Caco-2 (cell line): ENCODE measurements at regions not wholly inside any gene's neighbourhood (a gene's known extent, or its start where the extent isn't known, plus 50 kb on each side); places are given as distances from the start of the nearest gene placed in this dataset.

Source experiments
- BruUV-seq: library from RNA; stranded (reverse); fragments of 400-500 nt; replicated peaks from 2 replicates; lab custom pipeline; 2021; lab: Mats Ljungman, UMichigan
- CTCF ChIA-PET: fragments of 300-600 bp; sonication (Branson Sonifier 250); formaldehyde crosslinking; loops from one replicate; lab custom pipeline; 2022; ENCODE audit warnings: antibody characterized with exemption; lab: Charles Lee
- POLR2A ChIA-PET: fragments of 300-600 bp; sonication (Branson Sonifier 250); formaldehyde crosslinking; loops from one replicate; lab custom pipeline; 2022; ENCODE audit warnings: antibody characterized with exemption; lab: Charles Lee
- DNase-seq, 2 experiments: peaks; one replicate each; pipeline versions ENCODE4 v3.0.0 to v3.0.0-alpha.2; 2020 to 2022
- H3K27me3 ChIP-seq: replicated peaks from 2 replicates; pipeline ENCODE4 v1.6.0; 2011; ENCODE audit warnings: low read length; ENCODE audit not compliant: control insufficient read depth, insufficient read depth
- H3K36me3 ChIP-seq: 2 replicates; pipeline ENCODE4 v1.5.1; 2011; ENCODE audit warnings: low read length; ENCODE audit not compliant: control insufficient read depth, insufficient read depth
- H3K4me1 ChIP-seq: fragments of 250-450 bp; sonication (Bioruptor Pico); 2 replicates; pipeline ENCODE4 v1.5.1; 2020; ENCODE audit warnings: mild to moderate bottlenecking
- H3K4me3 ChIP-seq: 2 replicates; pipeline ENCODE4 v1.5.1; 2011; ENCODE audit warnings: low read depth, mild to moderate bottlenecking, control low read depth, low read length
- H3K9me3 ChIP-seq: fragments of 250-450 bp; sonication (Bioruptor Pico); 2 replicates; pipeline ENCODE4 v1.5.1; 2020; ENCODE audit warnings: mild to moderate bottlenecking, moderate library complexity
- H3K27ac Mint-ChIP-seq: one replicate; pipeline ENCODE4 v1.8.0; 2022; ENCODE audit warnings: mixed read lengths; ENCODE audit not compliant: unreplicated experiment
- H3K27me3 Mint-ChIP-seq: one replicate; pipeline ENCODE4 v1.8.0; 2022; ENCODE audit warnings: mixed read lengths; ENCODE audit not compliant: insufficient read depth, unreplicated experiment
- H3K36me3 Mint-ChIP-seq: one replicate; pipeline ENCODE4 v1.8.0; 2022; ENCODE audit warnings: mild to moderate bottlenecking, mixed read lengths; ENCODE audit not compliant: insufficient read depth, unreplicated experiment
- H3K4me1 Mint-ChIP-seq: one replicate; pipeline ENCODE4 v1.8.0; 2022; ENCODE audit warnings: low read depth, mixed read lengths; ENCODE audit not compliant: unreplicated experiment
- H3K4me3 Mint-ChIP-seq: one replicate; pipeline ENCODE4 v1.8.0; 2022; ENCODE audit warnings: mild to moderate bottlenecking, moderate library complexity, mixed read lengths; ENCODE audit not compliant: unreplicated experiment
- H3K9me3 Mint-ChIP-seq: one replicate; pipeline ENCODE4 v1.8.0; 2022; ENCODE audit warnings: mixed read lengths; ENCODE audit not compliant: unreplicated experiment
- intact Hi-C: fragments of 100-400 bp; cut with micrococcal nuclease; formaldehyde crosslinking; loops from one replicate; pipeline ENCODE4 v1.10.0; 2022; ENCODE audit not compliant: unreplicated experiment
- TF ChIP-seq, protein P1 (sequence below), 2 experiments: fragments of 200-600 bp in 1 of 2; IDR thresholded peaks; 1 replicate in 1 of 2; 2 replicates in 1 of 2; pipeline versions ENCODE4 v1.5.1 to v1.8.0; 2011 to 2022; ENCODE audit warnings: antibody characterized with exemption in 1 of 2, control low read depth in 1 of 2, inconsistent platforms in 1 of 2, low read depth in 1 of 2, low read length in 1 of 2, mild to moderate bottlenecking in 1 of 2, moderate library complexity in 1 of 2; ENCODE audit not compliant: insufficient read depth in 1 of 2, severe bottlenecking in 1 of 2, unreplicated experiment in 1 of 2

GRCh38 chr22:34765115-34765514 lies 300.8 kb upstream of the ISX start:
- Histone ChIP-seq H3K36me3 (no peaks in the 10 kb centered on the region), H3K9me3 (no peaks in the 10 kb centered on the region), H3K27me3 (no peaks in the 10 kb centered on the region), H3K4me1 (no peaks in the 10 kb centered on the region), H3K4me3 (no peak overlapping the region)
- Mint-ChIP-seq H3K36me3 (no peaks in the 10 kb centered on the region), H3K27ac (no peak overlapping the region), H3K27me3 (peaks cover 10% of the 10 kb centered on the region), H3K9me3 (no peaks in the 10 kb centered on the region), H3K4me1 (no peaks in the 10 kb centered on the region), H3K4me3 (no peak overlapping the region)
- no TSS peak for BruUV-seq
- DNase-seq, result no peak
- POLR2A ChIA-PET, result no interaction called here
- intact Hi-C loops, result no loop called here
- CTCF ChIA-PET, result no interaction called here
- TF ChIP-seq, protein P1, sequence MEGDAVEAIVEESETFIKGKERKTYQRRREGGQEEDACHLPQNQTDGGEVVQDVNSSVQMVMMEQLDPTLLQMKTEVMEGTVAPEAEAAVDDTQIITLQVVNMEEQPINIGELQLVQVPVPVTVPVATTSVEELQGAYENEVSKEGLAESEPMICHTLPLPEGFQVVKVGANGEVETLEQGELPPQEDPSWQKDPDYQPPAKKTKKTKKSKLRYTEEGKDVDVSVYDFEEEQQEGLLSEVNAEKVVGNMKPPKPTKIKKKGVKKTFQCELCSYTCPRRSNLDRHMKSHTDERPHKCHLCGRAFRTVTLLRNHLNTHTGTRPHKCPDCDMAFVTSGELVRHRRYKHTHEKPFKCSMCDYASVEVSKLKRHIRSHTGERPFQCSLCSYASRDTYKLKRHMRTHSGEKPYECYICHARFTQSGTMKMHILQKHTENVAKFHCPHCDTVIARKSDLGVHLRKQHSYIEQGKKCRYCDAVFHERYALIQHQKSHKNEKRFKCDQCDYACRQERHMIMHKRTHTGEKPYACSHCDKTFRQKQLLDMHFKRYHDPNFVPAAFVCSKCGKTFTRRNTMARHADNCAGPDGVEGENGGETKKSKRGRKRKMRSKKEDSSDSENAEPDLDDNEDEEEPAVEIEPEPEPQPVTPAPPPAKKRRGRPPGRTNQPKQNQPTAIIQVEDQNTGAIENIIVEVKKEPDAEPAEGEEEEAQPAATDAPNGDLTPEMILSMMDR (IDR thresholded peaks at IDR 0.05; ENCODE audit: insufficient read depth in 1 of 2, low read depth in 1 of 2, low read length in 1 of 2, severe bottlenecking in 1 of 2, unreplicated experiment in 1 of 2), result no peak

- peaks cover 12% of the 10 kb centered on the region for H3K27me3 Mint-ChIP-seq
These were observed 296.6 kb upstream of the ISX start for GRCh38 chr22:34769361-34769760.

DNA sequence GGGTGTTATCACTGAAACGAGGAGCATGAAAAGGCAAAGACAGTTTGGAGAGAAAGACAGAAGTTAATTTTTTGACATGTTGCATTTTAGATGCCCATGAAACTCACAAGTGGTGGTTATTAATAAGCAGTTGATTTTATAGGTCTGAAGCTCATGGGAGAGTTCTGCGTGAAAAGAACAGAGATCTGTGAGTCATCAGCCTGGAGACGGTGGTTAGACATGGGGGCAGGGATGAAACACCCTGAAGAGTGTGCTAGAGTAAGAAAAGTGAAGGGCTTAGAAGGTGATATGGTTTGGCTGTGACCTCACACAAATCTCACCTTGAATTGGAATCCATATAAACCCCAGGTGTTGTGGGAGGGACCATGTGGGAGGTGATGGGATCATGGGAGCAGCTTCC lies 289.1 kb upstream of the ISX start:
- no peaks in the 10 kb centered on the region for H3K27me3 ChIP-seq
- H3K27me3 Mint-ChIP-seq, result peaks cover 3% of the 10 kb centered on the region
- no peaks in the 10 kb centered on the region for H3K36me3 Mint-ChIP-seq
- H3K27ac Mint-ChIP-seq, result no peak overlapping the region
- no peaks in the 10 kb centered on the region for H3K4me1 Mint-ChIP-seq
- no peak overlapping the region for H3K4me3 Mint-ChIP-seq
- peaks cover 31% of the 10 kb centered on the region for H3K9me3 Mint-ChIP-seq
- no peaks in the 10 kb centered on the region for H3K4me1 ChIP-seq
- ChIA-PET CTCF (no interaction called here), POLR2A (no interaction called here)
- BruUV-seq, result no TSS peak
- intact Hi-C loops, result no loop called here
- no peaks in the 10 kb centered on the region for H3K9me3 ChIP-seq
- no peak overlapping the region for H3K4me3 ChIP-seq
- TF ChIP-seq, protein P1 (IDR thresholded peaks at IDR 0.05; ENCODE audit: insufficient read depth in 1 of 2, low read depth in 1 of 2, low read length in 1 of 2, severe bottlenecking in 1 of 2, unreplicated experiment in 1 of 2), result no peak
- H3K36me3 ChIP-seq, result no peaks in the 10 kb centered on the region
- no peak for DNase-seq

More at GRCh38 chr22:34769361-34769760, 296.6 kb upstream of the ISX start:
- ChIA-PET POLR2A (no interaction called here), CTCF (no interaction called here)
- H3K4me3 ChIP-seq, result no peak overlapping the region
- H3K36me3 ChIP-seq, result no peaks in the 10 kb centered on the region
- no peaks in the 10 kb centered on the region for H3K27me3 ChIP-seq
- H3K4me1 ChIP-seq, result no peaks in the 10 kb centered on the region
- intact Hi-C loops, result no loop called here
- Mint-ChIP-seq H3K4me1 (no peaks in the 10 kb centered on the region), H3K27ac (no peak overlapping the region), H3K9me3 (no peaks in the 10 kb centered on the region), H3K36me3 (no peaks in the 10 kb centered on the region), H3K4me3 (no peak overlapping the region)
- no peak for DNase-seq
- TF ChIP-seq, protein P1 (IDR thresholded peaks at IDR 0.05; ENCODE audit: insufficient read depth in 1 of 2, low read depth in 1 of 2, low read length in 1 of 2, severe bottlenecking in 1 of 2, unreplicated experiment in 1 of 2), result no peak
- no peaks in the 10 kb centered on the region for H3K9me3 ChIP-seq
- no TSS peak for BruUV-seq
